NOMO-1 (cell line): ENCODE measurements at regions not wholly inside any gene's neighbourhood (a gene's known extent, or its start where the extent isn't known, plus 50 kb on each side); places are given as distances from the start of the nearest gene placed in this dataset.
"Not testable (repeated sequence)": the region's sequence is repeated elsewhere in the genome, so short reads cannot be mapped to it uniquely, and the experiment has no call there.

Experiments
- DNase-seq, 2 experiments: peaks; one replicate each; lab custom pipeline; 2025; ENCODE audit not compliant: unreplicated experiment in 2 of 2; lab: John Stamatoyannopoulos, UW

DNA sequence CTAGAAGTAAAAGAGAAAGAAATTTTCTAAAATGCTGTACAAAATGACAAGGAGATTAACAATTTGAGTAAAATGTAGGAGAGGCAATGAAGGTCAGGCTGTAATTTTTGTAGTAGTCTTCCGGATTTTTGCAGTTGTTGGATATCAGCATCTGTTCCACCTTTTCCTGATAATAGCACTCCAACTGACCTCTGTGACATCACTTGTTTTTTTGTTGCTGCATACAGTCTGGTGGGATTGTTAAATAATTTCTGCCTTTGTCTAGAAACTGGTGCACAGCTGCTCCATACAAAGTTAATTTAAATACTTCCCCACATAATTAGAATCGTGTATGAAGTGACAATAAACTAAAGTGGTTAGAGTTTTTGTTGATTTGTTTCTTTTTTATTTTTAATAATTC lies 731.4 kb downstream of the PLOD2 start:
- DNase-seq = no peak

DNA sequence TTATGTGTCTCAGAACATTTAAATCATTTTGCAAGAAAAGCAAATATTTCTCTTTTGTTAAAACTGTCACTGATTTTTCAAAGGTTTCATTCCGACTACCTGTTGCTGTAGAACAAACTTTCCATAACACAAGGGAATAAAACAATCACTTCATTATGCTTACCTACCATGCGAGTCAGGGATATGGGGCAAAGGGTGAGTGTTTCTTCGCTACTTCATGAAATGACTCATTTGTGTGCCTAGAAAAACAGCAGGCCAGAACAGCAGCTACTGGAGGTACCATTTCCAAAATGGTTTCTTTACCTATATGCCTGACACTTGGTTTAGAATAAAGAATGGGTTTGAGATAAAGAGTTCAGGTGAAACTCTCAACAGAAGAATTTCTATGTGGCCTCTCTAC lies 712.5 kb downstream of the PLOD2 start:
- DNase-seq = no peak

DNA sequence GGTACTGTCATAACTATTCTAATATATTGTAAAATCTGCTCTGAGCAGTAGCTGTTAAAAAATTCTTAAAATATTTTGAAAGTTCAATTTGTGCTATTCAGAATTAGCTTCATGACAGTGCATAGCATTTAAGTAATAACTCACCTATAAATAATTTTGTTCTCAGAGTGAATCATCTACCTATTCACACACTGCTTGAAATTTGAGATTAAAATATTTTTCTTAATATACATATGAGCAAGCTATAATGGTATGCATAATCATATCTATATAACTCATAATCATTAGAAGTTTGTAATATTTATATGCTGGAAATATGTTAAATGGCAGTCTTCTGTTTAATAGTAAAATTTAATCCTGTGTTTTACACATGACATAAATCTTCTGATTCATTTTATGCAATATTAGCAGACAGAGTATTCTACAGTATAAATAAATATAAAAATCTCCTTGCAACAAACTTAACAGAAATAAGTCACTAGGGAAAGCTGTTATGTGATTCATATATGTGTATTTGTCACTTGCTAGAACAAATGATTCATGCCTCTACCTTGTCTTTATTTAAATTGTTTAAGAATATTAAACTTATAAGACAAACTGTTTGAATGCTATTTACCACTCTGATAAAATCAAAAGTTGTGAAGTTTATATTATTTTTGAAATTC lies 710.8 kb downstream of the PLOD2 start:
- no peak for DNase-seq

DNA sequence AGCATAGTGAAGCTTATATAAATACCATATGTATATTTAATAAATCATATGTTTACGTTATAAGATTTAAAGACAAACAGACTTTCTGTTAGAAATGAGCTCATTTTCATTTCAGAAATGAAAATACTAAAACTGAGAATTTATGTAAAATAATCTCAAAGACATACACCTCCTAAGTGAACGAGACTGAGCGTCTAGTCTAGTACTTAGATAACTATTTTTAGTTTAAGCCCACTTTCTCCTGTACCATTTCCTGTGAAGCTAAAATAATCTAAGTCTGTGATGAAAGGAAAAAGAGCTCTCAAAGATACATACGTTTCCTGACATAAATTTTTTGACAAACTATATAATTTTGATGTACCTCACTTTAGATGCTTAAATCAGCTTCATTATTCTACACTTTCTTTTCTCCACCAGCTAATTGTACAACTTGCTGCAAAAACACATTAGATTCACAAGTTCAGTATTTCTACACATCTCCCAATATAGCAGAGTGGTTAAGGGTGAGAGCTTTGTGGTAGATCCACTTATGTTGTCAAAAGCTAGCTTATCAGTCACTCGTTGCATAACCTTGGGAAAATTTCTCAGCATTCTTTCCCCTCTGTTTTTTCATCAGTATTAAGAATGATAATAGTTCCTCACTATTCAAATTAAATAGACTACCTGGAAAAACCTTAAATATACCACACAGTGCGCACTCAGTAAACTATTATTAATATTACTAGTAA lies 703.0 kb downstream of the PLOD2 start:
- no peak for DNase-seq

DNA sequence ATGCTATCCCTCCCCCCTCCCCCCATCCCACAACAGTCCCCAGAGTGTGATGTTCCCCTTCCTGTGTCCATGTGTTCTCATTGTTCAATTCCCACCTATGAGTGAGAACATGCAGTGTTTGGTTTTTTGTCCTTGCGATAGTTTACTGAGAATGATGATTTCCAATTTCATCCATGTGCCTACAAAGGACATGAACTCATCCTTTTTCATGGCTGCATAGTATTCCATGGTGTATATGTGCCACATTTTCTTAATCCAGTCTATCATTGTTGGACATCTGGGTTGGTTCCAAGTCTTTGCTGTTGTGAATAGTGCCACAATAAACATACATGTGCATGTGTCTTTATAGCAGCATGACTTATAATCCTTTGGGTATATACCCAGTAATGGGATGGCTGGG lies 701.3 kb downstream of the PLOD2 start:
- DNase-seq = not testable (repeated sequence)

DNA sequence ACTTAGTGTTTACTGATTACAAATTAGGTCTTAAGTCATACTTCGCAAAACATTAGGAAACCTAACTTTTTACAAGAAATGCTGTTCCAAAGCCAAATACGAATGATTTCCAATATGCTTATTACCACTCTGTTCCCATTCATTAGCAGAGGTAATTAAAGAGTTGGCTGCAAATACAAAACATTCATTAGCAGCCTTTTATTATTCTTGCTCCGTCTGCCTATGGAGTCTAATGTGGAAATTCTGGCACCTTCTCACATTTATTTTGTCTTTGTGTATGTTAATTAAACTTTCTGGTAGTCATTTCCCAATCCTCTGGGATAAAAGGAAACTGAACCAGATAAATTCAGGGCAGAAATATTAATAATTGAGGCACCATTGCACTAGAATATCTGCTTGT lies 689.0 kb downstream of the PLOD2 start:
- DNase-seq = no peak

DNA sequence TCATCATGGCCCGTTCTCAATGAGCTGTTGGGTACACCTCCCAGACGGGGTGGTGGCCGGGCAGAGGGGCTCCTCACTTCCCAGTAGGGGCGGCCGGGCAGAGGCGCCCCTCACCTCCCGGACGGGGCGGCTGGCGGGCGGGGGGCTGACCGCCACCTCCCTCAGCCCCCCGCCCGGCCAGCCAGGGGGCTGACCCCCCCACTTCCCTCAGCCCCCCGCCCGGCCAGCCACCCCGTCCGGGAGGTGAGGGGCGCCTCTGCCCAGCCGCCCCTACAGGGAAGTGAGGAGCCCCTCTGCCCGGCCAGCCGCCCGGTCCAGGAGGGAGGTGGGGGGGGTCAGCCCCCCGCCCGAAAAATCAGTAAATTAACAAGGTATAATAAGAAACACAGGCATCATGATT lies 678.2 kb downstream of the PLOD2 start:
- DNase-seq = not testable (repeated sequence)

DNA sequence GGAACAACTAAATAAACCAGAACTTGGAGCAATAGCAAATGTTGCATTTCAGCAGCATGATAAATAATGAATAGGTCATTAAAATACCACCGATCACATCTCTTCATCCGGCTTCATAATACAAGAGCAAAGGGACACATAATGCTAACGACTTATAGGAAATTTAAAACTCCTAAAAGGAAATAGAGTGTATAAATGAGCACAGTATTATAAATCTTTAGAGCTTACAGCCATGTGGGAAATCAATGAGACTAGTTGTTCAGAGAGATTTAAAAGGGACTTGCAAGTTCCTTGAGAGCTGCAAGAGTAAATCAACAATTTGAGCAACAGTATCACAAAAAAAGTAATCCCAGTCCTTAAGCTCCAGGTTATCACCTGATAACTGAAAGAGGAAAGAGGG lies 677.0 kb downstream of the PLOD2 start:
- DNase-seq = no peak

DNA sequence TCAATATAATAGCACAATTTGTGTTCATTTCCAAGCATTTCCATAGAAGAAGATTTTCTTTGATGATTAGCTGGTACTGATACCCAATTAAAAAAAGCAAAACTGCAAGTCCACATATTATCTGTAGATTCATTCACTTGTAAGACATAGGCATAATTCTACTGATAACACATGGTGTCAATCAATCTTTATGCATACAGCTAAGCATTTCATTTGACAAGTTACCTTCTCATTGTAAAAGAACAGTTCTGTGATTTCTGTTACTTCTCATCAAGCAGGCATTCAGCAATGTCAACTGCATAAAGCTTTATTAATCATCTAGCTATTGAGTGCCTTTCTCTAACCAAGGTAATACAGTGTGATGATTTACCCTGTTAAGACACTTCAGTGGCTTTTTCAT lies 672.0 kb downstream of the PLOD2 start:
- no peak for DNase-seq

DNA sequence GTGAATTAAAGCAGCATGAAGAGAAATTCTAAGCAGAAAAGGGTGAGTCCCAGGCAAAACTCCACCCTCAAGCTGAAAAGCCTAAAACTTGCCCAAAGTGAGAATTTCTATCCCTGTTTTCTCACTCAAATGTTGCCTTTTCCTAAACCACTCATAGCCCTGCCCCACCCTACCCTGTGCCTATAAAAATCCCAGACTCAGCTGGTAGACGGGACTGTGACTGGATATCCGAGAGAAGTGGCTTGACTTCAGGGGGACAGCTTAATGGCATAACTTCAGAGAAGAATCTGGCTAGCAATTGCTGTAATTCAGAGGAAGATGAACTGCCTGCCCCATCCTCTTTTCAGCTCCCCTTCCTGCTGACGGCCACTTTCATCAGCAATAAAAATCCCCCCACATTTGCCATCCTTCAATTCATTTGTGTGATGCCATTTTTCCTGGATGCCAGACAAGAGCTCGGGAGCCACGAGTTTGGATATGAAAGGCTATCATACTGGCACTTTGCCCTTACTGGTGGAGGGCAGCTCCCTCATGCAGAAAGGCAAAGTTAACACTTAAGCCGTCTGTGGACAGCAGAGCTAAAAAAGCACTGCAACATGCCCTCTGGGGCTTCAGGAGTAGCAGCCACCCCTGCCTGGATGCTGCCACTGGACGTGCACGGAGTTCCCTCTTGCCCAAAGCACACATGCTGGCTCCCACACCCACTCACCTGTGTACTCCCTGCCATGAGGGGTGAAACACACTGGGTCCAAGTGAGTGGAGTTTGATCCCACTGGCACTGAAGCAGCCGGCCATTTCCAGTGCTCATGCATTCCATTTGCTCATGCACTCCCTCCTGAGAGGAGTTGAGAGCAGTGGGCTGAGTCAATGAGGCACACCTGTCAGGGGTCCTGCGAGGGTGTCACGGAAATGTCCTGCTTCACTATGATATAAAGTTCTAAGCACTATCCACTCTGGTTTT lies 670.6 kb downstream of the PLOD2 start:
- DNase-seq = no peak

DNA sequence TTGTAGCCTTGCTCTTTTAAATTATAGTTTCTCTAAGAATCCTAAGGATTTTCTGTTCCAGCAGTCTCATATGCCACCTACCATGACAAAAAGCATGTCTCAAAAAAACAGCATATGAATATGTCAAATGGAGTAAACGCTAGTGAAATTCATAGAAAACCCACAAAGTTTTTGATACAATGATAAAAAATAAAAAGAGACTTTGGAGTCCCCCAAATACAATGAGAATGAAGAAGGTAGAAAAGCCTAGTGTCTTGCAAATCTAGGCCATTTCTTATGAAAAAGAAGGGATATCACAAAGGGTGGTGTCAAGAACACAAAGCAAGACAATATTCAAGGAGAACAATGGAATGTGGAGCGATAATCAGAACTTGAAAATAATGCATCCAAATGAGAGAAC lies 668.5 kb downstream of the PLOD2 start:
- no peak for DNase-seq

DNA sequence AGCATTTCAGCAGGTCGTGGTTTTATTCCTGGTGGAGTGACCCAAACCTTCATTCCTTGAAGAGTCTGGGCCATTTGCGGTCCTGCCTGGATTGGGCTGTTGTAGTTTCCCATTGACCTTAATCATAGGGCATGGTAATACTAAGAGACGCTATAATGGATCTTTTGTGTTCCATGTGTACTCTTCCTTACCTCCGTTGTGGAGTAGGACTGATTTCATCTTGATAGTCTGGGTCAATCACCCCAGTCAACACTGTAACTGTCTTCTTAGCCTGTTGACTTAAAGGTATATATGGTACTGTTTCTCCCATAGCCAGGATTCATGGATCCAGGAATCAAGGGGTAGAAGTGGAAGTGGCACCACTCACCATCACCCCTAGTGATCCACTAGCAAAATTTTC lies 643.6 kb downstream of the PLOD2 start:
- not testable (repeated sequence) for DNase-seq

DNA sequence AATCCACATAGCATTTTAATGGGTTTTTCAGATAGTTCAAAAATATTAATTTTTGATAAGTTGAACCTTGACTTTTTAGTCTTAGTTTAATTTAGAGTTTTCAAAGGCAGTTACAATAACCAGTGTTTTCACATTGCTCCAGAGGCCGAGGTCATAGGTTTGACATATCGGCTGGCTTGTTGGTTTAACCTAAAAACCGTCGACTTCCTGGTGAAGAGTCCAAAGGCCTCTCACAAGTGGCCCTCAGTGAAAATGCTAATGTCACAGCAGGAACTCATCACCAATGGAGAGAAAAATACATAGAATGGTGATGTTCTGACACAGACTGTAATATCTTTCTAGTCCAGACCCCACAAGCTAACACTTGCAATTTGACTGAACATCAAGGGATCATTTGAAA lies 642.3 kb downstream of the PLOD2 start:
- no peak for DNase-seq

DNA sequence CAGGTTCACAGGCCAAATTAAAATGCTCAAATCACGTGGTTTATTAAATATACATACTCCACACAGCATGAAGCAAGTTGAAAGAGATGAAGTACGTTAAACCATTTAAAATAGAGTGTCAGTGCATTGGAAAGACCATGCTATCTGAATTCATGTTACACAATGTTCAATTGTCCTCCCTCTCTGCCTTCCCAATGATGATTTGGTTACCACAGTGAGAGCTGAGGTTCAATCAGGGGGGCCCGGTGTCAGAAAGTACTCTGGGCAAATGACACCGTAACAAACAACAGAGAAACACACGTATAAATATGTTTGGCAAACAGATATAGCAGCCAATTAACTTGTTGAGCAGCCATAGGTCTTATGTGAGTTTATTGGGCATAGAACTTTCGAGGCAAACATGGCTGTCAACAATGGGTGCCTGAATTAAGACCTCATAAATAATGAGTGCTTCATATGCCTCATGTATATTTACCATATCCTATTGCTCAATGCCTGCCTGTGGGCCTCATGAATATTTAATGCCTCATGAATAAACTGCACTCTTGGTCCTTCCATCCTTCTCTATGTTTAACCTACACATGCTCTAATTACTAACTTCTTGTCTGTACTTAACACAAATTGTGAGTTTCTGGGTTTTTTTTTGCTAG lies 641.5 kb downstream of the PLOD2 start:
- no peak for DNase-seq

DNA sequence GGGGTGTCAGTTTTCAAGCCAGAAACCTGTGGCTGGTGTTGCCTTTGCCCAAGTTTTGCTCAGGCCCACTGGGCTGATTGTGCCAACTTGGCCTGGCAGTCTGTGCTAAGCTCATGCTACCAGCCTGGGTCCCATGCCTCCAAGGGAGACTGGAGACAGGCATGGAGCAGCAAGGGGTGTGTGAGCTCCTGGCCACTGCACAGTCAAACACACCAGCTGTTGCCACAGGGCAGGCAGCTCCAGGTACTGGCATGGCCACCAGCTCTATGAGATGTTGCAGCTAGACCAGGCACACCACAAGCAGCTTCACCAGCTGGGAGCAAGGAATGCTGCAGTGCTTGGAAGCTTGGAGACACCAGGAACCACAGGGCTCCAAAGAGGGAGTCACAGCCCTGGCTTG lies 638.8 kb downstream of the PLOD2 start:
- no peak for DNase-seq

DNA sequence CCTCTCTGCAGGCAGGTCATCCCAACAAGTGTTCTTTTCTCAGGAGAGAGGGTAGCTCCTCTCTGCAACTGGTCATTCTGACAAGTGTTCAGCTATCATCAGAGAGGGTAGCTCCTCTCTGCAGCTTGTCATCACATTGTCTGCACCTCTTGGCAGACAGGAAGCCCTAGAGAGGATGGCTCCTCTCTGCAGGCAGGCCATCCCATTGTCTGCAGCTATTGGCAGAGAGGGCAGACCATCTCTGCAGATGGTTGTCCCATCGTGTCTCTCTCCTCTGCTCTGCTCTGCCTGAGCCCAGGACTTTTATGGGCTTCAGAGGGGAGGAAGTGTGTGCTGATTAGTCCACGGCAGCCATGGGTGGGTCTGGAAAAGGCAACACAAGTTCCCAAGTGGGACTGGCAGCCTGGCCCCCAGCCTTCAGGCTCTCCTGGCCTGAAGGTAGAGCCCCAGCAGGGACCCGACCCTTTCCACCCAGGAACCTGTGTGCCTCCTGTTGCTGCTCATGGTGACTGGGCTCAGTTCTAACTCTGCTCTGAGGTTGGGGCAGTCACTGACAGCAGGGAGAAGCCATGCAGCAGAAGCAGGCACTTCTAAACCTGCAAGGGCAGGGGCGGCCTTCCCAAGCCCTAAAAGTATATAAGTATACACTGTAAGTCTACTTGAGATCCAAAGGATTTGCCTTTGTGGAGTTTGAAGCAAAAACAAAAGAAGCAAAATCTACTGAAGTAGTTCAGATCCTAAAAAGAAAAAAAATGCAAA lies 637.9 kb downstream of the PLOD2 start:
- DNase-seq = no peak

DNA sequence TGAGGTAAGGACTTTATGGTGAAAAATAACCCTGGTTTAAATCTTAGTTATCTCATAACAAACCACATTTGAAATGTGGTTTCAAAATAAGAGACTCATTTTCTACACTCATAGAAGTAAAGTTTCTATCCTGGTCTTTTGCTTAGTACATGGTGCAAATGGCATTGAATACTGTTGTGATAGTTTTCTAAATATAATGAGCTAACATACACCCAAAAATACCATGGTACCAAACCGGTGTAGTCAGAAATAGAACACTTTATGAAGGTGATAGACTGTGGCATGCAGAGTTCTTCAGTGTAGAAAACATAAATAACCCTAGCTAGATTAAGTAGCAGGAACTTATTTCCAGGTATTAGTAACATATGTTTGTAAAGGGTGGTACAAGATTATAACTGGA lies 629.4 kb downstream of the PLOD2 start:
- no peak for DNase-seq

DNA sequence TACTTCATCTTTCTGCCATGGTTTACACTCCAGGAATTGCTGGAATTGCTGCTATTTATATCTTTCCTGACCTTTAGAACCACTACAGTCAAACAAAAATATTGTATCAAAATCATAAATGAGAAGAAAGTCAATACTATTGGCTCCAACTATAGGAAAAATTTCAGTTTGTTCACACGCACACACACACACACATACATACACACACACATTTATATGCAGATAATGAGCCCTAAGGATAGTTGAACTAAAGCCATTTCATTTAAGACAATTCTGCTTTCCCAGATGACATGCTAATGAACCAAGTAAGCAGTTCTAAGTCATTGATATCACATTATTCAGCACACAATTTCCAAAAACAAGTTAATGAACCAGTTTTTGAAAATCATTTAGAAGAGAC lies 627.3 kb downstream of the PLOD2 start:
- no peak for DNase-seq

DNA sequence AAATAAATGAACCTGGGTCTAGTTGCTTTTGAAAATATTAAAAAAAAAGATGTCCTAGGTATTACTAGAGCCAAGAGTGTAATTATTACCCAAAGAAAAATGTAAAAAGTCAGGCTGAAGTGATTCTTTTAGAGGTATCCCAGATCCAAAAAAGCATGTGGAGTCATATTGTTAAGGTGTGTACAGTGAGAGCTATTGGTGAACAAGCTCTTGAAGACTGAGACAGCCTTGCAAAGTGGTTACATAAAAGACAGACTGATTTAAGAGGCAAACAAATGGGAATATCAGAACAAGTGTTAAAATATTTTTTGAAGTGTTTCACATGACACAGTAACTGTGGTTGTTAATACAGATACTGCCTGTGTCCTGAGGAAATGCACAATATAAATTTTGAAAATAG lies 624.5 kb downstream of the PLOD2 start:
- no peak for DNase-seq

DNA sequence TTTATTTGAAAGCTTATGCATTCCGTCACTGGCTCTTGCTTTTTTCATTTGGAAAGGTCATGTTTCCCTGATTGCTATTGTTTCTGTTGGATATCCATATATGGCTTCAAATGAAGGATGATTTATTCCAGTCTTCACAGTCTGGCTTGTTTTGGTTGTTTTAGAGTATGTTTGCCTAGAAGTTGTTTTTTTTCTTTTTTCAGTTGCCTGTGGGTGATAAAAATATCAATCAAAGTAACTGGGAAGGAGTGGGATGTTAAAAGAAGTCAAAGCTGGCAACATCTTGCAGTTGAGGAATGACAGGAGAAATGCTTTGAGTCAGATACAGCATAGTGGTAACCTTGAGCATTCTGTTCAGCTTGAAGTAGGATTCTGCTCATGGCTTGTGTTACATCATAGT lies 610.5 kb downstream of the PLOD2 start:
- DNase-seq = no peak
